ENCODE measurements at regions not wholly inside any gene's neighbourhood (a gene's known extent, or its start where the extent isn't known, plus 50 kb on each side); places are given as distances from the start of the nearest gene placed in this dataset.

DNA sequence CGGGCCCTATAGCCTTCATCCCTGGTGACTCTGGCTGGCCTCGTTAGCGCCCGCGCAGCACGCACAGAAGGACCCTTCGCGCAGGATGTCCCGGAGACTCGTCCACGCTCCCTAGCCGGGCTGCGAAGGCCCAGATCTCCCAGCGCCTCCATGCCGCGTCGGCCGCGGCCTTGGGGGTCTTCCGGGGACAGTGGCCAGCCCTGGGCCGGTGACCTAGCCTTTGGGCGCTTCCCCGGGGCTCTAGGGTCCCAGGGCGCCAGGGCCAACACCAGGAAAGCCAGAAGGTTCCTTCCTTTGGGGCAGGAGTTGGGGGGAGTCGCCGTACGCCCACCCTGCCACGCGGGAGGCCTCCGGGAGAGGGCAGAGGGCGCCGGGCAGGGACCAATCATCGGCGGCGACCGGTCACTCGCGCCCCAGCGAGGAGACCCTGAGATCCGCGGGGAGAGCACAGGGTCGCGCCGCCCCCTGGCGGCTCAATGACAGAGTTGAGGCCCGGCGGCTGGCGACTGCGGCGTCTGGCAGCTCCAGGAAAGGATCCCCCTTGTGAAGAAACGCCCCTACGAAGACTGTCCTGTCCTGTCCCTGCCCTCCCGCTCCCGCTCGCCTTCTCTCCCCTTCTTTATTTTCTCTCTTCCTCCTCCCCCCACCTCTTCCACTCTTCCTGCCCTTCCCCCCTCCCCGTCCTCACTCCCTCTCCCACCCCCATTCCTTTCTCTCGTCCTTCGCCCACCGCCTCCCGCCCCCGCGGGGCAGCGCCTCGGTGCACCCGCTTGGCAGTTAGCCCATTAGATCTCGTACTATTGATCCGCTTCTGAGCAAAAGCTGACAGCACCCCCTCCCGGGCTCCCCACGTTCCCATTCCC, 62.3 kb upstream of the LBX1 start:
- H3K9ac ChIP-seq (ENCODE audit: low read length), result no peak overlapping the region
- no peaks in the 10 kb centered on the region for H4K20me1 ChIP-seq (ENCODE audit: insufficient read depth)
- no TSS peak for BruUV-seq (replicated peaks)
- no peaks in the 10 kb centered on the region for H3K79me2 ChIP-seq (ENCODE audit: insufficient read depth, low read length)
- H3K4me3 ChIP-seq (replicated peaks in 1 of 2; ENCODE audit: low read depth in 1 of 2, low read length in 2 of 2), result no peak overlapping the region
- ChIA-PET POLR2A (no interaction called here), CTCF (interaction anchor here (1.0 to 1.4 kb wide), 2 partner anchors 10 to 77 kb away, joined by 3 to 4 read pairs; no protein-coding TSS in a partner anchor), RAD21 (ENCODE audit: low non-redundant PET in 1 of 2, low total read pairs in 2 of 2, uncharacterized antibody in 2 of 2, unreplicated experiment in 2 of 2) (no interaction called here)
- no peaks in the 10 kb centered on the region for H3K9me2 ChIP-seq (ENCODE audit: insufficient read depth)
- H2AFZ ChIP-seq (ENCODE audit: low read depth, low read length, poor library complexity, severe bottlenecking), result no peak overlapping the region
- TF ChIP-seq ELF1 (IDR thresholded peaks at IDR 0.05; ENCODE audit: borderline replicate concordance, low read depth) (no peak), YY1 (IDR thresholded peaks at IDR 0.05; ENCODE audit: extremely low read depth, insufficient replicate concordance, low read depth, low read length) (no peak), REST (IDR thresholded peaks at IDR 0.05; ENCODE audit: low read depth) (no peak), EZH2 (IDR thresholded peaks at IDR 0.05) (no peak), POLR2A (IDR thresholded peaks at IDR 0.05; ENCODE audit: borderline replicate concordance, extremely low read depth, insufficient read depth, insufficient read length) (no peak), EZH2phosphoT487 (IDR thresholded peaks at IDR 0.05; ENCODE audit: borderline replicate concordance) (no peak), ATF3 (IDR thresholded peaks at IDR 0.05) (no peak), SRF (IDR thresholded peaks at IDR 0.05; ENCODE audit: low read depth) (no peak), CTCF (IDR thresholded peaks at IDR 0.05 in 2 of 3, conservative IDR thresholded peaks at IDR 0.05 in 1 of 3; ENCODE audit: borderline replicate concordance in 1 of 3, insufficient read depth in 1 of 3, low read depth in 2 of 3, low read length in 2 of 3) (no peak), EGR1 (IDR thresholded peaks at IDR 0.05; ENCODE audit: low read depth) (no peak), TCF7L2 (IDR thresholded peaks at IDR 0.05; ENCODE audit: borderline replicate concordance, extremely low read depth, insufficient read depth, insufficient read length) (no peak), ZFX (IDR thresholded peaks at IDR 0.05) (no peak), RAD21 (IDR thresholded peaks at IDR 0.05; ENCODE audit: low read depth) (no peak), JUND (IDR thresholded peaks at IDR 0.05) (no peak), SP1 (IDR thresholded peaks at IDR 0.05; ENCODE audit: low read depth) (no peak)
- TF ChIP-seq, protein P1, sequence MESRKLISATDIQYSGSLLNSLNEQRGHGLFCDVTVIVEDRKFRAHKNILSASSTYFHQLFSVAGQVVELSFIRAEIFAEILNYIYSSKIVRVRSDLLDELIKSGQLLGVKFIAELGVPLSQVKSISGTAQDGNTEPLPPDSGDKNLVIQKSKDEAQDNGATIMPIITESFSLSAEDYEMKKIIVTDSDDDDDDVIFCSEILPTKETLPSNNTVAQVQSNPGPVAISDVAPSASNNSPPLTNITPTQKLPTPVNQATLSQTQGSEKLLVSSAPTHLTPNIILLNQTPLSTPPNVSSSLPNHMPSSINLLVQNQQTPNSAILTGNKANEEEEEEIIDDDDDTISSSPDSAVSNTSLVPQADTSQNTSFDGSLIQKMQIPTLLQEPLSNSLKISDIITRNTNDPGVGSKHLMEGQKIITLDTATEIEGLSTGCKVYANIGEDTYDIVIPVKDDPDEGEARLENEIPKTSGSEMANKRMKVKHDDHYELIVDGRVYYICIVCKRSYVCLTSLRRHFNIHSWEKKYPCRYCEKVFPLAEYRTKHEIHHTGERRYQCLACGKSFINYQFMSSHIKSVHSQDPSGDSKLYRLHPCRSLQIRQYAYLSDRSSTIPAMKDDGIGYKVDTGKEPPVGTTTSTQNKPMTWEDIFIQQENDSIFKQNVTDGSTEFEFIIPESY (IDR thresholded peaks at IDR 0.05; ENCODE audit: extremely low read depth, insufficient replicate concordance, low read length), result no peak
- ATAC-seq, result no peak
- DNase-seq (ENCODE audit: low read depth, low spot score), result no peak
- intact Hi-C loops (cut with micrococcal nuclease), result no loop called here
- no peaks in the 10 kb centered on the region; a peak in 1 of 4 replicates for H3K4me1 ChIP-seq (ENCODE audit: control insufficient read depth in 1 of 2, insufficient read depth in 2 of 2, low read length in 2 of 2)
- no peak overlapping the region for H3K4me2 ChIP-seq (ENCODE audit: low read length)
- H3K27me3 ChIP-seq (ENCODE audit: insufficient read depth, low read length), result no peaks in the 10 kb centered on the region
- H3K9me3 ChIP-seq (ENCODE audit: control insufficient read depth in 1 of 2, insufficient read depth in 1 of 2, low read depth in 1 of 2, low read length in 2 of 2), result no peaks in the 10 kb centered on the region
- H3K36me3 ChIP-seq (ENCODE audit: control insufficient read depth in 1 of 2, insufficient read depth in 2 of 2, low read length in 2 of 2), result no peaks in the 10 kb centered on the region
- H3K27ac ChIP-seq (ENCODE audit: low read depth, low read length), result no peak overlapping the region
